ENCODE measurements at regions not wholly inside any gene's neighbourhood (a gene's known extent, or its start where the extent isn't known, plus 50 kb on each side); places are given as distances from the start of the nearest gene placed in this dataset.

GRCh38 chr5:28017178-28017577 is 978.8 kb upstream of the CDH9 start:
- no peak for TF ChIP-seq CTCF (IDR thresholded peaks at IDR 0.05)
- TF ChIP-seq EZH2phosphoT487 (IDR thresholded peaks at IDR 0.05) = no peak
- TF ChIP-seq EZH2 (IDR thresholded peaks at IDR 0.05) = no peak
